GM18909 (cell line): ENCODE measurements at regions not wholly inside any gene's neighbourhood (a gene's known extent, or its start where the extent isn't known, plus 50 kb on each side); places are given as distances from the start of the nearest gene placed in this dataset.

ENCODE experiments used
- ATAC-seq: cut with Tn5 transposase; IDR thresholded peaks from one replicate; pipeline ENCODE4 v1.9.1; 2021; ENCODE audit warnings: mild to moderate bottlenecking; ENCODE audit not compliant: unreplicated experiment, poor library complexity

DNA sequence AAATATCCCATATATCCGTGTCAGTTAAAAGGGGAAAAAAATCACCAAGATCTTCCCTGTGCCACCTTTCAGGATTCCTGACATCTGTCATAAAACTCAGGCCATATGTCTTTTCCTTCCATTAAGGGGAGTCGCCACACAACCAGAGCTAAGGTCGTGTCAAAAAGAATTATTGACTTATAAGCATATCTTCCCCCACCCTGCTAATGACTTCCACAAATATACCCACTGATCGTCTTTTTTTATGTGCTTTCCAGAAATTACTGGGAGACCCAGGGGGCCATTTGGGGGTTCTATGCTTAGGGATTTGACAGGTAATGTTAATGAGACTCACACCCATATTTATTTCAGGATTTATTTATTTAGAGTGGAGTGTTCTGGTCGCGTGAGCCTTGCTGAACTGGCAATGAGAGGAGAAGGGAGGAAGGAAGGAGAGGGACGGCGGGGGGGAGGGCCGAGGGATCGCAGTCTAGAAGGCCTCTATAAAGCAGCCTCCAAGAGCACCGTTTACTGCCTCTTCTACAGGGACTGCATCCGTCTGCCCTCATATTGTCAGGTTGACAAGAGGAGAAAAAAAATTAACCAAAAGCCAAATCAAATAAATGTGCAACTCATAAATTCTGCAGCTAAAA is 135.7 kb upstream of the MGMT start:
- no peak for ATAC-seq

DNA sequence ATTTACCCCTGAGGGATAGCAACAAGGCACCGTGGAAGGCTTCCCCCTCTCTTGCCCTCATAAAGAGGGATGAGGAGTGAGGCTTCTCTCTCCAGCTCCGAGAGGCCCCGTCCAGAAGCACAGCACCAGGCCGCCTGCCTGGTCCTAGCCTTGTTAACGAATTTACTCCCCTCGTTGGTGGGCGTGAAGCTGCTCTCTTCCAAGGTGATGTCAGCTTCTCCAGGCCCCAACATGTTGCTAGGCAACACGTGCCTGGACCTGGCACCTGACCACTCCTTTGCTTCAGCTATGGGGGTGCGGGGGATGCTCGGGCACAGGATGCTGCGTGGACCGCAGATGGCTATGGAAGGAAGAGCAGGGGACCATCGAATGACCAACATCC is 135.2 kb upstream of the MGMT start:
- no peak for ATAC-seq

DNA sequence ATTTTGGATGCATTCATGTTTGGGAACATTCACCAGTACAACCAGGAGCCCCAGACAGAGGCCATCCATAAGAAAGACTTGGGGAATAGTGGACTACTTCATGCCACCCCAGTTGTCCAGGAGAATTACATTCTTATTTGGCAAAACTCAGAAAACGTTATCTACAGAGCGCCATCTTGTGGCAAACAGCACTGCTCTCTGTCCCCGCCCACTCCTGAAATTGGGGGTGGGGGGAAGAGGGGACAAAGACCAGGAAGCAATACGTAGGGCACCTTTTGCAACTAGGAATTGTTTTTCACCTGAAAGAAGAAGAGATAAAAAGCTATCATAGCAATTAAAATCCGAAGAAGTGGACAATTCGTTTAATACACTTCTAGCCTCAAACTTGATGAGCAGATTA is 134.6 kb upstream of the MGMT start:
- no peak for ATAC-seq

DNA sequence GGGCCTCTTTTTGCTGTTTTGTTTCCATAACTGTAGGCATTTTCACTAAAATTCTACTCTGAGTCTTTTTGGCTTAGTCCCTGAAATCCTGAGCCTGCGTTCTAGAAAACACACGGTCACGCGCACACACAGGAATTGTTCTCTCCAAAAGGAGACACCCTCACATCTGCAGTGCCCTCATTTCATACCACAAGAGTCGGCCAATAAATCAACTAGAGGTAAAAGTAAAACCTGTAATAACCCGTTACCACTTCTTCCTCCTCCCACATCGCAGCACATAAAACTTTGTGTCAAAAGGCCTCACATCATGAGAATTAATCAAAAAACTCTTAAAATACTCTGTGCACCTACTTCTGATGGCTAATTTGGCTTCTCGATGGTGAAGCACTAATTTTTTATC is 133.3 kb upstream of the MGMT start:
- no peak for ATAC-seq

DNA sequence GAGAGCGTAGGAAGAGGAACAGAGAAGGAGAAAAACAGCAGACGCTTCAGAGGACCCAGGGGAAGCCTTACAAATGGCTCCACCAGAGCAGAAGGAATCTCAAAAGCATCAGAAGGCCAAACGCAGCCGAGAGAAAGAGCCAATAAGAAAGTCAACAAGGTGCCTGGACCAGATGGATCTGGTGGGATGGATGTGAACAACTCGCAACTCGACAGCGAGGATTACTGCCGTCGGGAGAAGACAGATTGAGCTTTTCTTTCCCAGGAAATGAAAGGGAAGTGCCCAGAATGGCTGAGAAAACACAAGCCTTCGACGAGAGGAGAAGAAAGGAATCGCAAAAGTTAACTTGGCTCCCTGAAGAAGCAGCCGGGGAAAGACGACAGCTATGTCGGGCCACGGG is 132.8 kb upstream of the MGMT start:
- no peak for ATAC-seq

DNA sequence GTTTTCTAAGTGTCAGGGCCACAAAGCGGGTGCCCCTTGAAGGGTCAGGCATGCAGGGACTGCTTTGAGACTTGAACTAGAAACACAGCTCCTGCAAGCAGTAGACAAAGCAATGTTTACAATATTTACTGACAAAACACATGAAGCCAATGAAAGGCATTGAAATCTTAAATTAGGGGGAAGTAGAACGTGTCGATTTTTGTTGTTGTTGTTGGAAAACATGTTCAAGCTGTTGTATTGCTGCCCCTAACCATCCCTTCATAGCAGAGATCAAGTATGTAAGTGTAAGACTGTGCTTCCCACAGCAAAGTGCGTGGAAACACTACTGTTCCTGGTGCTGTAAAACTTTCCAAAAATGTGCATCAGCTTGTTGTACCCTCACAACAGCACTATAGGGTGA is 131.6 kb upstream of the MGMT start:
- ATAC-seq: no peak

DNA sequence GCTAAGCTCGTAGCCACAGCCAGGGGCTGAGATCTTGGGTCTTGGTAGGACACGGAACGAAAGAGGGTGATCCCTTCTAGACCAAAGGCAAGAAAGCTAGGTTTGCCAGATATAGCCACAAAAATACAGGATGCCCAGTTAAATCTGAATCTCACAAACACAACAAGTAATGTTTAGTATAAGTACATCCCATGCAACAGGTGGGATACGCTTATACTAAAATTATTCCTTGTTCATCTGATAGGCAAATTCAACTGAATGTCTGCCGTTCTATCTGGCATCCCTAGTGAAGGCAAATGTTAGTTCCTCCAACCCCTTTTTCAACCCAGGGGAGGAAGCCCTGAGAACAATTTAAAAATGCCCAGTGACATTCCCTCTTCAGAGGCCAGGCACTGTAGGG is 131.1 kb upstream of the MGMT start:
- ATAC-seq: no peak

DNA sequence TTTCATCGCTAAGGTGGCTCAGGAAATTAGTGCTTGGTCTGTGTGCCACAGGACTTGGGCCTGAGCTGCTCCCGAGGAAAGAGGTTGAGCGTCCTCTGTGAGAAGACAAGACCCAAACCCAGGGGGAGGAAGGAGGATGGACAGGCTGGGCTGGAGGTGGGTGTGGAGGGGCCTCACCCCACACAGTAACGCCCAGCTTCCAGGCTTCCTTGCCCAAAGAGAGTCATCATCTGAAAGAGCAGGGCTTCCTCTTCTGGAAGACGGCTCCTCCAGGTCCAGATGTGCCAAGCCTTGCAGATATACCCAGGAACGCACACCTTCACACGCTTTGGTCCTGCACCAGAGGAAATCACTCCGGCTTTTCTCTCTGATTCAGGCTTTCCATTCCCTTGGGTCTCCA is 127.8 kb upstream of the MGMT start:
- no peak for ATAC-seq

DNA sequence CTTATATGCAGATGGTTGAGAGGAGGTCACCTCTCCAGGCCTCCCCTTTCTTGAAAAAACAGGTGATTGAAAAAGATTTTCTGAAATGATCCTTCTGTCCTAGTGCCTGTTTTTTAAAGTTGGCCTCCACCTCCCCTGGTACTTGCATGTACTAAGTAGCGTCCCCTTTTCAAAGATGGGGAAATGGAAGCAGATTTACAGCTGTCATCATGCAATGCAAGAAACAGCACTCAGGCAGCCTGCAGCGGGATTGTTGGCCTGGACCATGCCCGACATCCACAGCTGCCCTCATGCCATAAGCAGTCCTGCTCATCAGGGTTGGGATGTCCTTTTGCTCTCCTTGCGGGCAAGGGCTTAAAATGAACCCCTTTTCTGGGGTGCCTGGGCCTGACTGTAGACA is 127.2 kb upstream of the MGMT start:
- ATAC-seq: no peak

DNA sequence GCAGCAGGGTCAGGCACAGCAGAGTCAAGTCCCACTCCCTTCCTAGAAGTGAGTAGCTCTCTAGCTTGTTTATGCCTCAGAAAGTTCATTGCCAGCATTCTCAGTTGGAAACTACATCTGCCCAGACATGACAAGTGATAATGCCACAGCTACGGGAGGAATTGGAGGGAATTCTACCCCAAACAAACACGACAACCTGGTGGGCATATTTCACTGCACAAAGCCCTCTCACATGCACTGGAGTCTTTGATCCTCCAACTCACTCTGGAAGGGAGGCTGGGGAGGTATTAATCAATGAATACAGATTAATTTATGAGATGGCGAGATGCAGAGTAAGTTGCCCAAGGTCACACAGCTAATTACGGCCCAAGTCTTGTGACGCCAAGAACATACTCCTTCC is 126.0 kb upstream of the MGMT start:
- ATAC-seq: no peak

DNA sequence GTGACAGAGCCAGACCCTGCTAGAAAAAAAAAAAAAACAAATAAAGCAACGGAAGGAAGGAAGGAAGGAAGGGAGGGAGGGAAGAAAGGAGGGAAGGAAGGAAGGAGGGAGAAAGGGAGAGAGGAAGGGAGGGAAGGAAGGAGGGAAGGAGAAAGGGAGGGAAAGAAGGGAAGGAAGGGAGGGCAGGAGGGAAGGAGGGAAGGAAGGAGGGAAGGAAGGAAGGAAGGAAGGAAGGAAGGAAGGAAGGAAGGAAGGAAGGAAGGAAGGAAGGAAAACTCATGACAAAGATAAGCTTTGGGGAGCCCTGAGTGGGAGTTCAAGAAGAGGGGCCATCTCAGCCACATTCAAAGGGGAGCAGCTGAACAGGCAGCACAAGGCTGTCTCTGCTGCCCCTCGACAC is 124.7 kb upstream of the MGMT start:
- ATAC-seq: no peak

DNA sequence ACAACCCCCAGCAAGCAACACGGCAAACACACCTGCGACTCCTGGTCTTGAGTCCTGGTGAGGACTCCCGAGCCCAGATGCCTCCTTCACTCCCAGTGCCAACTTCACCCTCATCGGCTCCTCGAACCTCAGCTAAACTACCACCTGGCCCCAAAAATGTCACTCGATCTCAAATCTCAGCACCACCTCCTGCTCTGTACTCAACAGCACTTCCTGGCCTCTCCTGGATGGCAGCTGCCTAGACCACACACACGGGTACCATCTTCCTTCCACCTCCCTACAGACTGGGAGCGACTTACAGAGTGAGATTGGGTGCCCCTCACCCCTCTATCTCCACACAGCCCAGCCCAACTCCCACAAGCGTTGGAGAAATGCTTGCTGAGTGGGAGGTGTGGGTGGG is 123.9 kb upstream of the MGMT start:
- no peak for ATAC-seq

DNA sequence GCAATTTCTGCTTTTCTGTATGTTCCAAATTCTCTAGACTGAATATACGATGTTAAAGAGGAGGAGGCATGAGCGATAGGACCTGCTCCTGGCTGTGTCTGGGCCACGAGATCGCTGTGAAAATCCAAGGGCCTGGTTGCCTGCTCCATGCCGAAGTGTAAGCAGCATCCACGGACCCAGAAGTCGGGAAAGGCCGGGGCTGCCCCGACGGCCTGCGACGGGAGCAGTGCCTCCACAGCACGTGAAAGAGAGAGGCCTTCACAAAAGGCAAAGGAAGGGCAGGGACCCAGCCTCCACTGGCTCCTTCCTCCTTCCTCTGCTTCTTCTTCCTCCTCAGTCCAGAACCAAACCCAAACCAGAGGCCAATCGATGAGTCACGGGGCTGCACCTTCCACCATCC is 122.9 kb upstream of the MGMT start:
- no peak for ATAC-seq

DNA sequence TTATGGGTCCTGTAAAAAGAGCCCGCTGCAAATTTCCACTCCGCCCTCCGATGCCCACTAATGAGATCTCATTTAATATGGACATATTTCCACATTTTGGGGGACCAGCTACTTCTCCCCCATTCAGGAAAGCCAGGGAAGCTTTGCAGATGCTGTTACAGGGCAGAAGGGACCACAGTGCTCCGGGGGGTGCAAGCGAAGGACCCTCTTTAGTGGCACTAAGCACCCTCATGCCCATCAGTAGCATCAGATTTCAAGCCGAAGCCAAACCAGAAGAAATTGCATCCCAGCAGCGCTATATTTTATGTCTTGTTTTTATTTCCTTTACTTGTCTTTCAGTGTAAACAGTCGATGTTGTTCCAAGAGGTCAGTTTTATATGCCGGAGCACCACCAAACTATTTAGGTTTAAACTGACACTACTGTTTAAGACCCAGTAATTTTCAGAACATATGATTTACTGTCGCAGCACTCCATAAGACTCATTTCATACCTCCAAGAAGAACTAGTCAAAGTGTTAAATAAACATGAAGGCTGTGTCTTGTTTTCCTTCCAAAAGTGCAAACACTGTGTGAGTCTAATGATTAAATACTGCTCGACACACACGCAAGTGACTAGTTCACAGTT is 122.2 kb upstream of the MGMT start:
- no peak for ATAC-seq

DNA sequence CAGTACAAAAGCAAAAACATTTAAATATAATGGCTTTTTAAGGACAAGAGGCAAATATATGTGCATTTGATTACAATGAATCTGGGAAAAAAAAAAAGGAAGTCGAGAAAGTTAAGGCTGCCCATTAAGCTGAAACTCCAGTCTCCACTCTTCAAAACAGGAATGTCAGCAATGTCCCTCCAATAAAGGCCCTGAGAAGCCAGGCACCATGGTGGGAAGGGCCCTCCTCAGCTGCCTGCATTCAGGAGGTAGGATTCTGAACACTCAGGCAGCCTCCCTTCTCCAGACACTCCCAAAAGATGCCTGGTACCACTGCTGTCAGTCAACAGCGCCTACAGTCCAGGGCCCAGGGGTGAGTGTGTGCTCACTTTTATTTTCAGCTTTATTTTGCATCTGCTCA is 121.3 kb upstream of the MGMT start:
- ATAC-seq: no peak

DNA sequence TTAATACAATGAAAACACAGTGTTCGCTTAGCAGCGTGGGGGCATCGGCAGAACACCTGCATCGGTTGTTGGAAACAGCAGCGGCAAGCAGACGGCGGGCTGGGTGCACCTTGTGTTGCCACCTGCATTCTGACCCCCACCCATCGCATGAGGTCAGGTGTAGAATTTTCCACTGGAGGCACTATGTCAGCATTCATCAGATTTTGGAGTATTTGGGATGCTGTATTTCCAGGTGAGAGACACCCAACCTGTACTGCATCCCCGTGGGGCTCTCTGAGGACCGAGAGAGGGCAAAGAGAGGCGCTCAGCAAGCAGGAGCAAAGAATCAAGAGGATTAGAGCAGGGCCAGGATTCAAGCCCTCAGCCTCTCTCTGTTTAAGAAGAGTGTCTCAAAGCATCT is 116.4 kb upstream of the MGMT start:
- no peak for ATAC-seq

DNA sequence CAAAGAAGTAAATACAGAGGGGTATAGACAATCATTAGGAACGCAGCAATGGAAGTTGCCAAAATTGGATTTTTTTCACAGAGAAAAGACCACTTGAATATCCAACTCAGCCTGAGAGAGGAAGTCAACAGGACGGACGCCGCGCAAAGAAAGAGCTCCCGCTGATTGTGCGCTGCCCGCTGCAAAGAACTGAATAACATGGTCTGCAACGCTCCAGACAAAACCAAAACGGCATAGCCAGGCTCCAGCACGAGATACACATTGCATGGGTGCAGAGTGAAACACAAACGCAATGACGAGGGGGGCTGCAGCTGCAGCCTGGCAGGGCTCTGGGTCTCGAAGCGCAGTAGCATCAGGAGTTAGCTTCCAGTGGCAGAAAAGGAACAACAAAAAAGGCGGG is 113.9 kb upstream of the MGMT start:
- no peak for ATAC-seq

DNA sequence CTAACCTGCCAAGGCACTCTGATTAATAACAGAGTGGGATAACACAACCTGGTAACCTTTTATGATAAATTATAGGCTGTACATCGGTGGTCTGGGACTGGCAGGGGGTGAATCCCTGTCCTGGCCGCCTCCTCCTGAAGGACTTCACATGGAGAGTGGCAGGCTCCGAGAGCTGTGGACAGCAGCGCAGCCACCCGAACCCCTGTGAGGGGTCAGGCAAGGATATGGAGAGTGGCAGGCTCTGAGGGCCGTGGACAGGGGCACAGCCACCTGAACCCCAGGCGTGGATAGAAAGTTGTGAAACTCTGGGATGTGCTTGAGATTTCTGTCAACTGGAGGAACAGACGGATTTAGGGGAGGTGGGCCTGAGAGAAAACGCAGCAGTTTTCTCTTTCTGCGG is 107.0 kb upstream of the MGMT start:
- ATAC-seq: no peak

DNA sequence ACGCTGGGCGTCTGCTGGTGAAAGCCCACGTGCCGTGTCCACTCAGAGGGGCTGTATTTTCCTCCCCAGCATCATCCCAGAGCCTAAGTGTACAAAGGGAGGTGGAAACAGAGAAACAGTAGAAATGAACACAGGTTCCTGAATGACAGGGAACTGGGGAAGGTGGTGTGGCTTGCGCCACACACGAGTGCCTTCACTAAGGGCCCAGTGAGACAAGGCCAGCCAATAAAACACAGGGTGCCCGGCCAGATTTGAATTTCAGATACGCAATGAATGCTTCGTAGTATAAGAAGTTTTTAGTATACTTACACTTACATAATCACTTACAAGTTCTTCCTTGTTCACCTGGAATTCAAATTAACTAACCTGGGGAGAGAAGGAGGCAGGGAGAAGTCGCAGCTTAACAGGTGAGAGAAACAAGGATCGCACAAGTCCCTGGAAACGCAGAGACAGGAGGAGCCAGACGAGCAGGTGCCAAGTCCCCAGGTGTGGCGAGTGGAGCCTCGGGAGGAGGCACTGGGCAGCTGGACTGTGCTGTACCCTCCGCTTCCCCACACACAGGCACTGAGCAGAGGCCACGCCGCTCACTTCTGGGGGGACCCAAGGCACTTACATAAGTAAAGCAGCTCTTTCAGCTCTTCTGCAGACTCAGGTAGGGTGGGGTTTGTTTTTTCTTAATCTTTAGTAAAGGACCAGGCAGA is 105.2 kb upstream of the MGMT start:
- ATAC-seq: no peak

DNA sequence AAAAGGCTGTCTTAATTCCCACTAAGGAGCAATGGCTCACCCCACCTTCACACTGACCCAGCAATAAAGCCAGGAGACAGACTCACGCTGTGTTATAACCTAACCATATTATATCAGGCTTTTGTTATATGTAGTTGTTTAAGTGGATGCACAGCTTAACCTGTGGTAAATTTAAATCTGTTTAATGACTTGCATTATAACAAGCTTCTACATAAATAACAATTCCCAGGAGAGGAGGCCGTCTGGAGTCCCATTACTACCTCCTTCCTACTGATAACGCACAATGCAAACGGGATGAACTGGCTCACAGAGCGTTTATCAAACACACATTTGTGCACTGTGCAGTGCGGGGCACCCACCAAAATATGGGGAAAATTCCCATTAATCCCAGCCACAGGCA is 102.1 kb upstream of the MGMT start:
- no peak for ATAC-seq

DNA sequence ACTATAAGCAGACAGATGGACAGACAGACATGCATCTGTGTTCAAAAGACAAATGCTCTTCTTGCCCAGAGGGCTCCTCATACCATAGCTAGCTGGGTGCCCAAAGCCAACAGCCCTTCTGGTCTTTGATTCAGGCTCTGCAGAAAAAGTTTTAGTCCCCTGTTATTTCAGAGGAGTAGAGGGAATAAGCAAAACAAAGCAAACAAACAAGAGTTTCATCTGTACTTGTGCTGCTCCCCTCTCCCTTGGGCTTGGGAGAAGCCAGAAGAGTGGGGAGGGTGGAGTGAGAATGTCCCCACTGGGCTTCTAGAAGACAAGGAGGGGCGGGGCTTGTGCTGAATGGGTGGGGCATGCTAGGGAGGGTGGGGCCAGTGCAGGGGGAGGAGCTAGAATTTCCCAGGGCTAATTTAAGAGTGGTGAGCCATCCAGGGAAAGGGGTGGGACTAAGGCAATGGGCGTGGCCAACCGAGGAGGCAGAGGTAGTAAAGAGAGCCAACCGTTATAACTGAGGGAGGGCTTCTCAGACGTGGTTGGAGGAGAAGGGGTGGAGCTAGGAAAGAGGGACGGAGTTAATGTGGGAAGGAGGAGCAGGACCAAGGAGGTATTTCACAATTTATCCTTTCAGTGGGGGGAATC is 101.2 kb upstream of the MGMT start:
- no peak for ATAC-seq

DNA sequence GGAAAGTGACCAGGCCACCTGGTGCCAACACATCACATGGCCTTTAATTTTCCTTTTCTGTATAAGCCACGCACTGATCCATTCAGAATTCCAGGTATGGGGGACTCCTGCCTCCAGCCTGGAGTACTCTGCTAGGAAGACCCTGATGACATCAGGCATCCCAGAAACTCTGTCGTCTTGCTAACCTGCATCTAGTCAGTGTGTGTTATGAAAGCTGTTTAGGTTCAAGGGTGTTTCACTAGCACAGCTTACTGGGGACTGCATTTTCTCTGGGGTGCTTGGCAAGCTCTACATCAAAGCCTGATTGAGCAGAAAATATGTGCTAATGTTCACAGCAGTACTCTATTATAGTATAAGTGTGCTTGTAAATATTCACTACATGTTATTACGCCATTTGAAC is 100.6 kb upstream of the MGMT start:
- ATAC-seq: no peak
